Activated CD4-positive, alpha-beta T cell treated with anti-CD3 and anti-CD28 coated beads, Interleukin-2, amount 10 ng/mL, durations not matched to agents 24 days and 14 days (primary cell): ENCODE measurements at regions not wholly inside any gene's neighbourhood (a gene's known extent, or its start where the extent isn't known, plus 50 kb on each side); places are given as distances from the start of the nearest gene placed in this dataset.
"Not testable (repeated sequence)": the region's sequence is repeated elsewhere in the genome, so short reads cannot be mapped to it uniquely, and the experiment has no call there.

ENCODE experiments used
- DNase-seq: peaks from one replicate; pipeline ENCODE4 v3.0.0; 2022
- H3K27ac Mint-ChIP-seq: one replicate; pipeline ENCODE4 v1.8.0; 2022; ENCODE audit warnings: mild to moderate bottlenecking, mixed read lengths
- H3K27me3 Mint-ChIP-seq: one replicate; pipeline ENCODE4 v1.8.0; 2022; ENCODE audit warnings: mixed read lengths
- H3K36me3 Mint-ChIP-seq: one replicate; pipeline ENCODE4 v1.8.0; 2022; ENCODE audit warnings: low read depth, mild to moderate bottlenecking, mixed read lengths
- H3K4me1 Mint-ChIP-seq: one replicate; pipeline ENCODE4 v1.8.0; 2021; ENCODE audit warnings: mixed read lengths
- H3K4me3 Mint-ChIP-seq: one replicate; pipeline ENCODE4 v1.8.0; 2022; ENCODE audit warnings: mild to moderate bottlenecking, moderate library complexity, mixed read lengths
- H3K9me3 Mint-ChIP-seq: one replicate; pipeline ENCODE4 v1.8.0; 2021; ENCODE audit warnings: mixed read lengths
- intact Hi-C: fragments of 100-400 bp; cut with micrococcal nuclease; formaldehyde crosslinking; loops from one replicate; pipeline ENCODE4 v1.15.1; 2023

DNA sequence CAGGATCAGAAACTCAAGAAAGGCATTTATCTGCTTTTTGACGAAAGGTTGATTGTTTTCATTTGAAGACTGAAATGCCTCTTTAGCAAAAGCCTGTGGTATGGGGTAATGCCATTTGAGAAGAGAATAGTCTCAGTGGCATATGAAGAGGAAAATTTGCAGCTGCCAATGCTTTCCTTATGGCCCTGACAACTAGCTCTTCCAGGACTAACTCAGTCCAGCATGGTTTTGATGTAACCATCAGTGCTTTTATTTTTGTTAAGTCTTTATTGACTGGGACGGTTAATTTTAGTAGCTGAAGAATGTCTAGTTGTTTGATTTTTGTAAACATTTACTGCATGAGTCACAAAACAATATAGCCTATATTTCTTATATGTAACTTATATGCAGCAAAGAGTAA lies 158.4 kb downstream of the LNPK start:
- H3K36me3 Mint-ChIP-seq = no peaks in the 10 kb centered on the region
- DNase-seq = no peak
- H3K4me3 Mint-ChIP-seq = no peak overlapping the region
- peaks cover 2% of the 10 kb centered on the region for H3K27me3 Mint-ChIP-seq
- intact Hi-C loops = no loop called here
- no peak overlapping the region for H3K27ac Mint-ChIP-seq
- no peaks in the 10 kb centered on the region for H3K9me3 Mint-ChIP-seq
- no peaks in the 10 kb centered on the region for H3K4me1 Mint-ChIP-seq

DNA sequence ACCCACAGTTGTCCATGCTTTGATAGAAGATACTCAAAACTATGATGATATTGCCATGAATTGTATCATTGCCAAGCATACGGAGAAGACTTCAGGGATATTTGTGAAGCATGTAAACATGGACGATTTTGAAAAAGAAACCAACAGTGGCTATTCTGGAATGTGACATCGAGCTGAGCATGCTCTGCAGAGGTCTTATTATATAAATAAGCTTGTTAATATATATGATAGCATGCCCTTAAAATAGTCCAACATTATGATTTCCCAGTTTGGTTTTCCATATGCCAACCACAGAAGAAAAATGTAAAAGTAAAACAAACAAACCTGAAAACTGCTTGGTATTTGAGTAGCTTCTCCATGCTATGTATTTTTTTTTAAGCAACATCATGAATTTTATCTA lies 159.1 kb downstream of the LNPK start:
- intact Hi-C loops = no loop called here

DNA sequence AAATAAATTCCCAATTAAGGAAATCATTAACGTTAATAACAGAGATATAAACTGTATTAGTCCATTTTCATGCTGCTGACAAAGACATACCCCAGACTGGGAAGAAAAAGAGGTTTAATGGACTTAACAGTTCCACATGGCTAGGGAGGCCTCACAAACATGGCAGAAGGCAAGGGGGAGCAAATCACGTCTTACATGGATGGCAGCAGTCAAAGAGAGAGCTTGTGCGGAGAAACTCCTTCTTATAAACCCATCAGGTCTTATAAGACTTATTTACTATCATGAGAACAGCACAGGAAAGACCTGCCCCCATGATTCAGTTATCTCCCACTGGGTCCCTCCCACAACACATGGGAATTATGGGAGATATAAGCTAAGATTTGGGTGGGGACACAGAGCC lies 161.3 kb downstream of the LNPK start:
- intact Hi-C loops, DNase-seq, H3K36me3 Mint-ChIP-seq, H3K4me3 Mint-ChIP-seq, H3K27ac Mint-ChIP-seq, H3K4me1 Mint-ChIP-seq, H3K9me3 Mint-ChIP-seq, H3K27me3 Mint-ChIP-seq: not testable (repeated sequence)

More for the DNA sequence above, 159.1 kb downstream of the LNPK start:
- H3K27me3 Mint-ChIP-seq = peaks cover 2% of the 10 kb centered on the region
- H3K9me3 Mint-ChIP-seq = no peaks in the 10 kb centered on the region
- no peaks in the 10 kb centered on the region for H3K36me3 Mint-ChIP-seq
- H3K4me1 Mint-ChIP-seq = no peaks in the 10 kb centered on the region
- DNase-seq = no peak
- H3K27ac Mint-ChIP-seq = no peak overlapping the region
- H3K4me3 Mint-ChIP-seq = no peak overlapping the region

DNA sequence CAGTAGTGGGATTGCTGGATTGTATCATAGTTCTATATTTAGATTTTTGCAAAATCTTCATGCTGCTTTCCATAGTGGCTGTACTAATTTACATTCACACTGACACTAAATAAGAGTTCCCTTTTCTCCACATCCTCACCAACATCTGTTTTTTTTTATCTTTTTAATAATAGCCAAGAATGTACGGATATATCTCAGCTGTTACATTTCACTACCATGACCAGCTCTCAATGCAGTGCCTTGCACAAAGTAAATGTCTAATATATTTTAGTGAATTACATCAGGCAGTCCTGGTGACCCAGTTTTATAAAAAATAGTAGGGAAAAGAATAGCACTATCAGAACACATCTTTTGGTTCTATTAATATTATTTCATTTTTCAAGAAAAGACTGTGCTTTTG lies 161.8 kb downstream of the LNPK start:
- no peak for DNase-seq
- peaks cover 1% of the 10 kb centered on the region for H3K27me3 Mint-ChIP-seq
- no peaks in the 10 kb centered on the region for H3K9me3 Mint-ChIP-seq
- H3K27ac Mint-ChIP-seq = no peak overlapping the region
- intact Hi-C loops = no loop called here
- H3K4me3 Mint-ChIP-seq = no peak overlapping the region
- H3K36me3 Mint-ChIP-seq = no peaks in the 10 kb centered on the region
- no peaks in the 10 kb centered on the region for H3K4me1 Mint-ChIP-seq

DNA sequence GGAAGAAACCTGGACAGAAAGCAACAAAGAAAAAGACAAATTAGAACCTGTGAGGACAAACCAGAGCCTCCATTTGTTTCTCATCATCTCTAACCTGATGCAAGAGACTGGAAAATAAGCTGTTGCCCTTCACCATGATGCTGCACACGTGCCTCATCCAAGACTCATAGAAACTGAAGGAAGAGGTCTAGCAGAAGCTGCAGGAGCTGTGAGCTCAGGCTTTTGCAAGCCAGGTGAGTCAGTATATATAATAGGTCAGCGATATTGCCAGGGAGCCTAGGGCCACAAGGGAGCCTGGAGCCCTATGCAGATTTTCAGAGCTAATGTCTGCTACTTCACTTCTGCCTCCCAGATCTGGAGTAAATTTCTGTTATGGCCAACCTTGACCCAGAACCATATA lies 163.1 kb downstream of the LNPK start:
- H3K9me3 Mint-ChIP-seq = no peaks in the 10 kb centered on the region
- H3K27ac Mint-ChIP-seq = no peak overlapping the region
- H3K4me1 Mint-ChIP-seq = no peaks in the 10 kb centered on the region
- H3K27me3 Mint-ChIP-seq = peaks cover 3% of the 10 kb centered on the region
- intact Hi-C loops = no loop called here
- no peak overlapping the region for H3K4me3 Mint-ChIP-seq
- H3K36me3 Mint-ChIP-seq = no peaks in the 10 kb centered on the region
- DNase-seq = no peak

DNA sequence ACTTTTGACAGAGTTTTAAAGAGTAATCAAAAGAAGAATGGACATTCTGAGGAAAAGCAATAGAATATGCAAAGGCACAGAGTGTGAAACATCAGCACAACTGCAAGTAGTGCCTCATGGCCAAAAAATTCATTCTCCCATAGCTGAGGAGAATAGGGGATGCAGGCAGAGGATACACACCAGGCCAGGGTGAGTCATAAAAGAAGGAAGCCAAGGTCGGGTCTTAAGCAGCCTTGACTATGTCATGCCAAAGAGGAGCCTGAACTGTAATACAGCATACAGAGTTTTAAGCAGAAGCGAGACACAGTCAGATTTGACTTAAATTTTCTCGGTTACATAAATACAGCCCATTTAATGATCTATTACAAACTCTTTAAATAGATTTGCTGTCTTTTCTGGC lies 165.0 kb downstream of the LNPK start:
- intact Hi-C loops = no loop called here
- peaks cover 4% of the 10 kb centered on the region for H3K27me3 Mint-ChIP-seq

DNA sequence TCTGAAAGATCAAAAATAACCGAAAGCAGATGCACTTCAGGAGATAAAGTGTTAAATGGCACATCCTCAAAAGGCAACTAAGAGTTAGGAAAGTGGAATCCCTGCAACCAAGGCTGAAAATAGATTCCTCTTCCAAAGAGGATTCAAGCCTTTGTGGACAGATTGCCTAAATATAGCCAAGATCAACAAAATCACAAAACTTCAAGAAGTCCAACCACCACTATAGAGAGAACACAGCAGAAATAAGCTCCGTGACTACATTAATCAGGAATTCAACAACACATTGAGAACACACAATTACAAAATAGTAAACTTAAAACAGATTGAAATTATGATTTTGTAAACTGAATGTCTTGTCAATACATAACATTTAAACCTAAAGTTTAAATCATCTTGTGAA lies 165.7 kb downstream of the LNPK start:
- intact Hi-C loops = no loop called here
- Mint-ChIP-seq H3K36me3 (no peaks in the 10 kb centered on the region), H3K4me3 (no peak overlapping the region), H3K27ac (no peak overlapping the region), H3K9me3 (no peaks in the 10 kb centered on the region), H3K4me1 (no peaks in the 10 kb centered on the region), H3K27me3 (peaks cover 8% of the 10 kb centered on the region)
- no peak for DNase-seq

More for the DNA sequence above, 165.0 kb downstream of the LNPK start:
- DNase-seq = no peak
- no peaks in the 10 kb centered on the region for H3K36me3 Mint-ChIP-seq
- H3K4me1 Mint-ChIP-seq = no peaks in the 10 kb centered on the region
- H3K27ac Mint-ChIP-seq = no peak overlapping the region
- H3K4me3 Mint-ChIP-seq = no peak overlapping the region
- H3K9me3 Mint-ChIP-seq = no peaks in the 10 kb centered on the region

DNA sequence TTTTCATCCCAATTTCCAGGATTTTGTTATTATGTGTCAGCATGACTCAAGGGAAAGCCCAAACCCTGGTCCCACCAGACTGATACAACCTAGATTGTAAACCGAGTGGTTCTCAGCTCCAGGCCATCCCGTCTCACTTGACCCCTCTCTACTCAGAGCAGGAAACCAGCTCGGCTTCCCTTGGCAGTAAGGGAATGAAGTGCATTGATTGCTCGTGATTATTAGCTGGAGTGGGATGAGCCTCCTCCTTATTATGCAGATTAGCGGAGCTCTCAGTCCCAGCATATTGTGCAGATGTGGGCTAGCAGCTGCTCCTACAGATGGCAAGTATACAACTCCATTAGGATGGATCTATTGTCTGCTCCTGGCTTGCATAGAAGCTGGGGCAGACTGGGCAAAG lies 167.6 kb downstream of the LNPK start:
- intact Hi-C loops = no loop called here
- DNase-seq = no peak
- no peak overlapping the region for H3K4me3 Mint-ChIP-seq
- peaks cover 8% of the 10 kb centered on the region for H3K27me3 Mint-ChIP-seq
- no peaks in the 10 kb centered on the region for H3K9me3 Mint-ChIP-seq
- no peak overlapping the region for H3K27ac Mint-ChIP-seq
- no peaks in the 10 kb centered on the region for H3K4me1 Mint-ChIP-seq
- no peaks in the 10 kb centered on the region for H3K36me3 Mint-ChIP-seq

DNA sequence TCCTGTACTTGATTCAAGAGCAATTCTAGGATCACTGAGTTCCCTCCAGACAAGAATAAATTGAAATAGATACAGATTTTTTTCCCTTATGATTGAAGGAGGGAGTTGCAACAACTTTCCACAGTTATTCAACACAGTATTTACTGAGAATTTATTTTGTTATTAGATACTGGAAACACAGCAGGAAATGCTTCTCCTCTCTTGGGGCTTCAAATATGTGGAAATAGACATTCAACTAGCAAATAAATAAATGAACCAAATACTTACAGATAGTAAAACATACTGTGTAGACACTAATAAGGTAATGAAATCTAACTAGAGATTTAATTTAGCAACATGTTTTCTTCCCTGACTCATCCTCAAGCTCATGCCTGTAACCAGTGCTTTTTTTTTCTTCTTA lies 169.2 kb downstream of the LNPK start:
- intact Hi-C loops = no loop called here
- peaks cover 9% of the 10 kb centered on the region for H3K27me3 Mint-ChIP-seq
- H3K27ac Mint-ChIP-seq = no peak overlapping the region

DNA sequence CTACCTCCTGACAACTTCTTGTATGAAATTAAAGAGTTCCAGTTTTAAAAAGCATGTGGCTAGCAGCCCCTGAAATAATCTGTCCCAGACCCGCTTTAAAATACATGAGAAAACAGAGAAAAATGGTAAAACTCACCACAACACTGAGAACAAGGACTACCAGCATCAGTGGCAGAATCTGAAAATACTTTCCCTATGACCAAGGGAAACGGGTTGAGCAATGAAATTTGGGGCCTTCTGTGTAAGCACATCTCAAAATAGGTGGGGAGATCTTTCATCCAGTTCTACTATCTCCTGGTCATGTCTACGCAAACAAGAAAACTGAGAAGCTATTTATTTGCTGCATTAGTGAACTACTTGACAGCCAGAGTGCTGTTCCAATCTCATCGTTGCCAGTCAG lies 172.3 kb downstream of the LNPK start:
- H3K27me3 Mint-ChIP-seq = peaks cover 11% of the 10 kb centered on the region
- DNase-seq = no peak
- H3K9me3 Mint-ChIP-seq = no peaks in the 10 kb centered on the region
- H3K4me1 Mint-ChIP-seq = no peaks in the 10 kb centered on the region
- H3K4me3 Mint-ChIP-seq = no peak overlapping the region
- no peaks in the 10 kb centered on the region for H3K36me3 Mint-ChIP-seq
- no peak overlapping the region for H3K27ac Mint-ChIP-seq
- intact Hi-C loops = no loop called here

More for the DNA sequence above, 169.2 kb downstream of the LNPK start:
- Mint-ChIP-seq H3K9me3 (no peaks in the 10 kb centered on the region), H3K4me1 (no peaks in the 10 kb centered on the region), H3K4me3 (no peak overlapping the region), H3K36me3 (no peaks in the 10 kb centered on the region)
- DNase-seq = no peak

DNA sequence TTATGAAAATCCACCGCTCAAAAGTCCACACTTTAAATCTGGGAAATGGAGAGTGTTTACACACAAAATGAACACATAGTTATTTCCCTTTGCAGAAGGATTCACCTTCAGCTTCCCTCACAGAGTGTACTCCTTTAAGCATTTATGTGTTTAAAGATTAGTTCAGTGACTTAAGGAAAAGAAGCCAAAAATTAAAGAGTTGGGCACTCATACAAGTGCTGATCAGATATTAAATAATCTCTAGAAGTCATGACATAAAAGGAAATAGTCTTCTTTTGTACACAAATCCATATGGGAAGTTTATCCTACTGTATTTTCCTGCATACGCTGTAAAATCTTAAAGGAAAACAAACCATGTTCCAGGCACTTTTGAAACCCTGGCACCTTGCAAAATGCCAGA lies 174.2 kb downstream of the LNPK start:
- no peaks in the 10 kb centered on the region for H3K9me3 Mint-ChIP-seq
- peaks cover 11% of the 10 kb centered on the region for H3K27me3 Mint-ChIP-seq
- no peaks in the 10 kb centered on the region for H3K36me3 Mint-ChIP-seq
- H3K27ac Mint-ChIP-seq = no peak overlapping the region
- no peaks in the 10 kb centered on the region for H3K4me1 Mint-ChIP-seq
- no peak for DNase-seq
- no peak overlapping the region for H3K4me3 Mint-ChIP-seq
- intact Hi-C loops = no loop called here

DNA sequence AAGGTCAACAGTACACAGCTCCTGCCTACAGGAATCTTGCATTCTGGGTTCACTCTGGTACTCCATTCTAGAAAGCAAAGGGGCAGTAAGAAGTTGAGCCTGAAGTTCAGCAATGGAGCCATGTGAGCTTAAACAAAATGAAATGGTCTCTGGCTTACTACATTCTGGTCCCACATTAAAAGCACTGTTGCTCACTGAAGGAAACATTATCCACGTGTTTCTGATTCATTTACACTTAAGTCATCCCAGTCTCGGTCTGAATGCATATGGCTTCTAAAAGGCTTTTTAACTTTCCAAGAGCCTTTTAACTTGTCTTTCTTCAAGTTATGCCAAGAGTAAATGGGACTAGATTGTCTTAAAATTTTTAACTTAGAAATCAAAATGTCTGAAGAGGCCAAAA lies 177.8 kb downstream of the LNPK start:
- Mint-ChIP-seq H3K4me1 (no peaks in the 10 kb centered on the region), H3K36me3 (no peaks in the 10 kb centered on the region), H3K27ac (no peak overlapping the region), H3K9me3 (no peaks in the 10 kb centered on the region), H3K4me3 (no peak overlapping the region), H3K27me3 (peaks cover 6% of the 10 kb centered on the region)
- no peak for DNase-seq
- intact Hi-C loops = no loop called here

DNA sequence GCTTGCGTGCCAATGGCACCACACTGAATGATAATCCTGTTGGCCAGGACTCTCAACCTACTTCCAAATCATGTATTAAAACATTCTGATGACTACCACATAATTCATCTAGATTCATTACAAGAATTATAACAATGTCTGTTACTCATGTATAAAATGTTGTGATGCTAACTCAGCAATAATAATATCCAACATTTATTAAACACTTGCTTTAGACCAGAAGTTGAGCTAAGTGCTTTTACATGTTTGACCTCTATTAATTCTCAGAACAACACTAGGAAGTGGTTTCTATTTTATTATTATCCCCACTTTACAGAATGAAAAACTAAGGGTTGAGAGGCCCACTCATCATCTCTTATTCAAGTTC lies 178.4 kb downstream of the LNPK start:
- H3K4me1 Mint-ChIP-seq = no peaks in the 10 kb centered on the region
- intact Hi-C loops = no loop called here
- DNase-seq = no peak
- H3K36me3 Mint-ChIP-seq = no peaks in the 10 kb centered on the region
- no peaks in the 10 kb centered on the region for H3K9me3 Mint-ChIP-seq
- no peak overlapping the region for H3K27ac Mint-ChIP-seq
- H3K27me3 Mint-ChIP-seq = peaks cover 6% of the 10 kb centered on the region
- no peak overlapping the region for H3K4me3 Mint-ChIP-seq

DNA sequence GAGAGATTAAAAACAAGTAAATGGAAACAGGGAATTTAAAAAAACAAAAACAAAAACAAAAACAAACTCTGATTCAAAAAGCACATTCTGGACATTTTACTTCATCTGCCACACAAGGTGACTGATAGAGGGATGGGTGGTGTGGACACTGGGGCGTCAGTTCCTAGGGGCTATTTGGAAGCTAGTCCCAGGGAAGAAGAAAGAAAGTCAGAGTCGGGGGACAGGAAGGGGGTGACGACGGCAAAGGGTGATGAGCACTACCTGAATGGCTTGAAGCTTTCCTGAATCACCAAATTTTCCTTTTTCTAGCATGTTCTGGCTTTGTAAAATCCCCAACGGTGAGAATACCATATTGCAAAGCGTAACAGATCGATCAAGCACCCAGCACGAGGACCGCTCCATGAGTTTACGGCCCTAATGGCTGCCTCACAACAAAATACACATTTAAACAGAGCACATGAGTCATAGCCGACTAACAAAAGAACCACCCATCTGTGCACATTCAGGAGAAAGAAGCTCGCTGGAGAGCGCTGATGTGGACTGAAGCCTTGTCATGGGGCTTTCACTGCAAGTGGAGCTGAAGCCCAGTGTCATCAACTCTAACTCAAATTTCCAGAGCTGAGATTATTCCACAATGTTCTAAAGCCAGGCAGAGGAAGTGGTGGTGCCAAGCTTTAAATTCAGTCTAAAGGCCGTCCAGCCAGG lies 178.9 kb downstream of the LNPK start:
- Mint-ChIP-seq H3K27ac (no peak overlapping the region), H3K36me3 (no peaks in the 10 kb centered on the region), H3K4me1 (no peaks in the 10 kb centered on the region), H3K9me3 (no peaks in the 10 kb centered on the region), H3K4me3 (no peak overlapping the region), H3K27me3 (peaks cover 5% of the 10 kb centered on the region)
- intact Hi-C loops = no loop called here
- DNase-seq = no peak

DNA sequence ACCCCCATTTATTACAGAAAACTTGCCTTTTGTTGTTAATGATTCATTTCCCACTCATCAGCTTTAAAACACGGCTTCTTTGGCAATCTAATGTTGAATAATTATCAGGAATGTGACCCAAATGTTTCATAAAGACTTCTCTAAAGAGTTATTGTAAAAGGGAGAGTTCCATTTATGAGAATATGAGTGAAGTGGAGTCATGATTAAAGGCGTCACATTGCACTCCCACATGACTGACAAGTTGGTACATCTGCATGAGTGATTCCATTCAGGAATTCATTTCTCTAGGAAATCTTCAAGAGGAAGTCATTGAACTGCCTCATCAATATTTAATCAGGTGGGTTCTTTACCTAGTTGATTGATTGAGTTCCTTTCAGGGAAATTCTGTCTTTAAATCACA lies 184.8 kb downstream of the LNPK start:
- H3K36me3 Mint-ChIP-seq = no peaks in the 10 kb centered on the region
- no peak for DNase-seq
- H3K9me3 Mint-ChIP-seq = peaks cover 3% of the 10 kb centered on the region
- no peaks in the 10 kb centered on the region for H3K4me1 Mint-ChIP-seq
- no peak overlapping the region for H3K27ac Mint-ChIP-seq
- no peaks in the 10 kb centered on the region for H3K27me3 Mint-ChIP-seq
- intact Hi-C loops = no loop called here
- no peak overlapping the region for H3K4me3 Mint-ChIP-seq
